WTC11 (cell line): ENCODE measurements at regions not wholly inside any gene's neighbourhood (a gene's known extent, or its start where the extent isn't known, plus 50 kb on each side); places are given as distances from the start of the nearest gene placed in this dataset.

Experiments used
- ATAC-seq: fragments of 200-7000 bp; cut with Tn5 transposase; 2 replicates; pipeline ENCODE4 v1.10.0; 2021; ENCODE audit warnings: mild to moderate bottlenecking, moderate library complexity
- CTCF ChIA-PET: fragments of 300-600 bp; sonication (Branson Sonifier 250); formaldehyde crosslinking; loops from one replicate; lab custom pipeline; 2021; ENCODE audit warnings: antibody characterized with exemption; lab: Charles Lee
- POLR2A ChIA-PET: fragments of 350-600 bp; sonication (Branson Sonifier 250); formaldehyde crosslinking; loops from one replicate; lab custom pipeline; 2021; ENCODE audit warnings: antibody characterized with exemption; lab: Charles Lee
- DNase-seq: peaks from one replicate; pipeline ENCODE4 v3.0.0; 2021; ENCODE audit warnings: low spot score
- H3K27ac Mint-ChIP-seq: 2 replicates; pipeline ENCODE4 v1.8.0; 2021; ENCODE audit warnings: mixed read lengths
- H3K27me3 Mint-ChIP-seq: 2 replicates; pipeline ENCODE4 v1.8.0; 2021; ENCODE audit warnings: low read depth, mild to moderate bottlenecking, moderate library complexity, mixed read lengths
- H3K36me3 Mint-ChIP-seq: 2 replicates; pipeline ENCODE4 v1.8.0; 2021; ENCODE audit warnings: mixed read lengths
- H3K4me1 Mint-ChIP-seq: 2 replicates; pipeline ENCODE4 v1.8.0; 2022; ENCODE audit warnings: mixed read lengths
- H3K4me3 Mint-ChIP-seq: 2 replicates; pipeline ENCODE4 v1.8.0; 2021; ENCODE audit warnings: mild to moderate bottlenecking, moderate library complexity, mixed read lengths
- H3K9me3 Mint-ChIP-seq: 2 replicates; pipeline ENCODE4 v1.8.0; 2021; ENCODE audit warnings: mixed read lengths
- ATF6 ChIP-seq: sonication (generic); formaldehyde crosslinking; IDR thresholded peaks from 2 replicates; pipeline ENCODE4 v1.8.1; 2023; ENCODE audit warnings: mild to moderate bottlenecking, missing genetic modification reagents
- CTCF ChIP-seq: fragments of 200-600 bp; IDR thresholded peaks from 2 replicates; pipeline ENCODE4 v1.8.0; 2022; ENCODE audit warnings: antibody characterized with exemption
- FOXP1 ChIP-seq: sonication (generic); formaldehyde crosslinking; IDR thresholded peaks from 2 replicates; pipeline ENCODE4 v1.8.0; 2022; ENCODE audit warnings: missing genetic modification reagents, mild to moderate bottlenecking, moderate library complexity, borderline replicate concordance
- IRF1 ChIP-seq: sonication (generic); formaldehyde crosslinking; IDR thresholded peaks from 2 replicates; pipeline ENCODE4 v1.8.0; 2023; ENCODE audit warnings: missing genetic modification reagents
- IRF2 ChIP-seq: sonication (generic); formaldehyde crosslinking; IDR thresholded peaks from 2 replicates; pipeline ENCODE4 v1.8.0; 2022; ENCODE audit warnings: low read depth, missing genetic modification reagents, borderline replicate concordance
- JUN ChIP-seq: sonication (generic); formaldehyde crosslinking; IDR thresholded peaks from 2 replicates; pipeline ENCODE4 v1.8.0; 2023; ENCODE audit warnings: mild to moderate bottlenecking, missing genetic modification reagents
- PRDM15 ChIP-seq: sonication (generic); formaldehyde crosslinking; IDR thresholded peaks from 2 replicates; pipeline ENCODE4 v1.8.0; 2022; ENCODE audit warnings: missing genetic modification reagents
- STAT6 ChIP-seq: sonication (generic); formaldehyde crosslinking; conservative IDR thresholded peaks from 2 replicates; pipeline ENCODE4 v1.8.1; 2023; ENCODE audit warnings: mild to moderate bottlenecking, low read depth, missing genetic modification reagents, moderate library complexity
- ZNF219 ChIP-seq: sonication (generic); formaldehyde crosslinking; IDR thresholded peaks from 2 replicates; pipeline ENCODE4 v1.8.0; 2023; ENCODE audit warnings: missing genetic modification reagents, mild to moderate bottlenecking, borderline replicate concordance

- peak overlapping the region; percentile 95 for H3K4me3 Mint-ChIP-seq
- peak; percentile 67 for ATAC-seq
Observed at GRCh38 chr5:36743891-36744772, 132.4 kb upstream of the NIPBL start.

More at GRCh38 chr5:36743891-36744772, 132.4 kb upstream of the NIPBL start:
- DNase-seq: peak; percentile 89
- Mint-ChIP-seq H3K36me3 (no peaks in the 10 kb centered on the region), H3K4me1 (peaks cover 39% of the 10 kb centered on the region), H3K27ac (peak overlapping the region; percentile 94), H3K27me3 (peaks cover 4% of the 10 kb centered on the region), H3K9me3 (peaks cover 7% of the 10 kb centered on the region; the same call in 1 of the 2 replicates)
- TF ChIP-seq CTCF (peak; percentile 51; the same call in 1 of the 2 replicates), JUN (CRISPR knock-in tag) (no peak), FOXP1 (CRISPR knock-in tag) (no peak), ATF6 (no peak), IRF1 (CRISPR knock-in tag) (no peak), IRF2 (CRISPR knock-in tag) (no peak), ZNF219 (no peak), STAT6 (CRISPR knock-in tag) (no peak), PRDM15 (peak; percentile 62)
- ChIA-PET POLR2A (interaction anchor here (0.6 to 1.5 kb wide), 5 partner anchors 131 to 505 kb away, joined by 3 to 5 read pairs (median 4); partner anchors contain the start of genes CPLANE1 and NIPBL), CTCF (interaction anchor here (0.6 to 2.4 kb wide), 20 partner anchors 8 to 262 kb away, joined by 3 to 23 read pairs (median 5); partner anchors contain the start of gene NIPBL)
